Keratinocyte (primary cell): ENCODE measurements at regions not wholly inside any gene's neighbourhood (a gene's known extent, or its start where the extent isn't known, plus 50 kb on each side); places are given as distances from the start of the nearest gene placed in this dataset.

ENCODE experiments used
- DNase-seq: peaks from one replicate; pipeline ENCODE4 v3.0.0-alpha.2; 2011; ENCODE audit warnings: low read depth, missing footprints, low spot score
- FAIRE-seq: peaks from 2 replicates; lab custom pipeline; 2011; peaks lifted over from hg19 to GRCh38; lab: Jason Lieb, UNC
- H2AFZ ChIP-seq: 2 replicates; pipeline ENCODE4 v1.6.0; 2012; ENCODE audit warnings: low read length, control low read depth, inconsistent platforms; ENCODE audit not compliant: control insufficient read depth
- H3K27ac ChIP-seq: 2 replicates; pipeline ENCODE4 v1.5.1; 2011; ENCODE audit warnings: low read length; ENCODE audit not compliant: control insufficient read depth, insufficient read depth
- H3K27me3 ChIP-seq: 3 replicates; pipeline ENCODE4 v1.6.0; 2011; ENCODE audit warnings: low read length; ENCODE audit not compliant: control insufficient read depth, insufficient read depth; ENCODE audit errors: extremely low read depth
- H3K36me3 ChIP-seq, 2 experiments: 2 replicates in 1 of 2; 3 replicates in 1 of 2; pipeline ENCODE4 v1.5.1; 2011; ENCODE audit warnings: low read length in 2 of 2, mild to moderate bottlenecking in 1 of 2; ENCODE audit not compliant: control insufficient read depth in 2 of 2, insufficient read depth in 2 of 2; ENCODE audit errors: extremely low read depth in 1 of 2
- H3K4me1 ChIP-seq: 3 replicates; pipeline ENCODE4 v1.5.1; 2011; ENCODE audit warnings: low read length; ENCODE audit not compliant: control insufficient read depth, insufficient read depth; ENCODE audit errors: extremely low read depth
- H3K4me2 ChIP-seq: 3 replicates; pipeline ENCODE4 v1.6.0; 2011; ENCODE audit warnings: low read depth, low read length; ENCODE audit not compliant: control insufficient read depth, insufficient read depth; ENCODE audit errors: extremely low read depth
- H3K4me3 ChIP-seq, 3 experiments: fragments of 200-600 bp in 1 of 3; sonication (generic) in 1 of 3; 2 replicates in 2 of 3; 3 replicates in 1 of 3; pipeline ENCODE4 v1.5.1; 2011 to 2016; ENCODE audit warnings: low read length in 3 of 3, mild to moderate bottlenecking in 3 of 3, control low read depth in 2 of 3, inconsistent platforms in 1 of 3, low read depth in 1 of 3, mixed read lengths in 1 of 3, mixed run types in 1 of 3, moderate library complexity in 1 of 3; ENCODE audit not compliant: control insufficient read depth in 2 of 3, insufficient read depth in 2 of 3; ENCODE audit errors: extremely low read depth in 1 of 3
- H3K79me2 ChIP-seq: 2 replicates; pipeline ENCODE4 v1.6.0; 2012; ENCODE audit warnings: low read length; ENCODE audit not compliant: control insufficient read depth, insufficient read depth
- H3K9ac ChIP-seq: 3 replicates; pipeline ENCODE4 v1.6.0; 2011; ENCODE audit warnings: low read length; ENCODE audit not compliant: control insufficient read depth, insufficient read depth; ENCODE audit errors: extremely low read depth
- H3K9me1 ChIP-seq: 3 replicates; pipeline ENCODE4 v1.6.0; 2011; ENCODE audit warnings: low read length; ENCODE audit not compliant: control insufficient read depth, insufficient read depth; ENCODE audit errors: extremely low read depth
- H3K9me3 ChIP-seq: 2 replicates; pipeline ENCODE4 v1.5.1; 2012; ENCODE audit warnings: low read depth, low read length; ENCODE audit not compliant: control insufficient read depth
- H4K20me1 ChIP-seq: 3 replicates; pipeline ENCODE4 v1.6.0; 2011; ENCODE audit warnings: low read length; ENCODE audit not compliant: control insufficient read depth, insufficient read depth; ENCODE audit errors: extremely low read depth
- CTCF ChIP-seq, 3 experiments: IDR thresholded peaks in 1 of 3; conservative IDR thresholded peaks in 1 of 3; optimal IDR thresholded peaks in 1 of 3; 2 replicates in 2 of 3; 3 replicates in 1 of 3; pipeline versions ENCODE3 to v1.5.1; 2011; ENCODE audit warnings: low read length in 3 of 3, mild to moderate bottlenecking in 3 of 3, moderate library complexity in 2 of 3, control low read depth in 1 of 3, inconsistent platforms in 1 of 3; ENCODE audit not compliant: insufficient read depth in 2 of 3; ENCODE audit errors: extremely low read depth in 1 of 3
- EZH2 ChIP-seq: IDR thresholded peaks from one replicate; pipeline ENCODE4 v1.6.1; 2012; ENCODE audit warnings: inconsistent platforms, mild to moderate bottlenecking, low read length, moderate library complexity
- dilution Hi-C: fragments of 300-500 bp; cut with MboI; formaldehyde crosslinking; loops from one replicate; pipeline ENCODE4 v1.7.0; 2020; ENCODE audit warnings: low sequenced_read_pairs; ENCODE audit not compliant: extremely low pct_ligation_motif_present

- H3K4me2 ChIP-seq = no peak overlapping the region
- no peak overlapping the region for H2AFZ ChIP-seq
- no peaks in the 10 kb centered on the region for H4K20me1 ChIP-seq
- FAIRE-seq = no peak
- no peaks in the 10 kb centered on the region for H3K36me3 ChIP-seq
- H3K9ac ChIP-seq = no peak overlapping the region
- DNase-seq = no peak
- peaks cover 6% of the 10 kb centered on the region for H3K27me3 ChIP-seq
- H3K9me3 ChIP-seq = no peaks in the 10 kb centered on the region
- no peak overlapping the region for H3K27ac ChIP-seq
- no peaks in the 10 kb centered on the region for H3K4me1 ChIP-seq
- no peaks in the 10 kb centered on the region for H3K79me2 ChIP-seq
- H3K4me3 ChIP-seq = no peak overlapping the region
- dilution Hi-C loops = no loop called here
- H3K9me1 ChIP-seq = no peaks in the 10 kb centered on the region
- TF ChIP-seq EZH2 (no peak), CTCF (optimal IDR thresholded peaks at IDR 0.05 in 1 of 3, IDR thresholded peaks at IDR 0.05 in 1 of 3, conservative IDR thresholded peaks at IDR 0.05 in 1 of 3; ENCODE audit: extremely low read depth in 1 of 3, insufficient read depth in 2 of 3, low read length in 3 of 3) (no peak)
Measured at GRCh38 chr2:120905298-120905697, 169.6 kb downstream of the GLI2 start.

- FAIRE-seq = no peak
- no peak for DNase-seq
- dilution Hi-C loops = no loop called here
- Histone ChIP-seq H3K79me2 (no peaks in the 10 kb centered on the region), H3K9me3 (no peaks in the 10 kb centered on the region), H3K27me3 (peaks cover 6% of the 10 kb centered on the region), H4K20me1 (no peaks in the 10 kb centered on the region), H3K9me1 (no peaks in the 10 kb centered on the region), H3K27ac (no peak overlapping the region), H3K4me2 (no peak overlapping the region), H3K36me3 (no peaks in the 10 kb centered on the region), H3K4me3 (no peak overlapping the region), H3K9ac (no peak overlapping the region), H3K4me1 (no peaks in the 10 kb centered on the region), H2AFZ (no peak overlapping the region)
- no peak for TF ChIP-seq EZH2
- no peak for TF ChIP-seq CTCF (optimal IDR thresholded peaks at IDR 0.05 in 1 of 3, IDR thresholded peaks at IDR 0.05 in 1 of 3, conservative IDR thresholded peaks at IDR 0.05 in 1 of 3; ENCODE audit: extremely low read depth in 1 of 3, insufficient read depth in 2 of 3, low read length in 3 of 3)
Measured at GRCh38 chr2:120905824-120906571, 170.3 kb downstream of the GLI2 start.
